ENCODE measurements at regions not wholly inside any gene's neighbourhood (a gene's known extent, or its start where the extent isn't known, plus 50 kb on each side); places are given as distances from the start of the nearest gene placed in this dataset.
"Not testable (repeated sequence)": the region's sequence is repeated elsewhere in the genome, so short reads cannot be mapped to it uniquely, and the experiment has no call there.

DNA sequence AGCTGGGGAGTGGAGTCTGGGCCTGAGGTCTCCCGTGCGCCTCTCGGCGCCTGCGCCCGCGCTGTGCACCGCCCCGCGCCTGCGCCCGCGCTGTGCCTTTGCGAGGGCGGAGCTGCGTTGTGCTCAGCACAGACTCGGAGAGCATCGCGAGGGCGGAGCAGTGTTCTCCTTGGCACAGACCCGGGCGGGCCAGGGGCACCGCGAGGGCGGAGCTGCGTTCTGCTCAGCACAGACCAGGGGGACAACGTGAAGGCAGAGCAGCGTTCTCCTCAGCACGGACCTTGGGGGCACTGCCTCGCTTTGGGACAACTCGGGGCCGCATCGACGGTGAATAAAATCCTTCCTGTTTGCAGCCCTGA, 2968.4 kb downstream of the RPIA start:
- DNase-seq = peak; percentile 54

DNA sequence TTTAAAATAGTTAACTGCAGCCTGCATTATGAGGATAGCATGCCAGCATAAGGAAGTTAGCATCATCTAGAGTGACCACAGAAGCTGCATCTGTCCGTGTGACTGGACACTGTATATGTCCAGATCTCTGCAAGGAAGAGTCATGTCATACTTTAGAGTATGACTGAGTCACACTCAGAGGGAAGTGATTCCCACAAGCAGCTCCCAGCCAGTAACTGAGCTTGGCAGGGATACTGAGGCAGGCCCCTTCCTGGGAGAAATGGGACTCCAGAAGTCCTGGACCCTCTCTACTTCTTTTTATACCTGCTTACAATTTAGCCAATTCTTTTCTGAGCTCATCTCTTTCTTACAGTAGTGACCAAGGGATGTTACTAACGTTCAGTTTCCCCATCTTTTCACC, 2975.9 kb downstream of the RPIA start:
- not testable (repeated sequence) for DNase-seq

DNA sequence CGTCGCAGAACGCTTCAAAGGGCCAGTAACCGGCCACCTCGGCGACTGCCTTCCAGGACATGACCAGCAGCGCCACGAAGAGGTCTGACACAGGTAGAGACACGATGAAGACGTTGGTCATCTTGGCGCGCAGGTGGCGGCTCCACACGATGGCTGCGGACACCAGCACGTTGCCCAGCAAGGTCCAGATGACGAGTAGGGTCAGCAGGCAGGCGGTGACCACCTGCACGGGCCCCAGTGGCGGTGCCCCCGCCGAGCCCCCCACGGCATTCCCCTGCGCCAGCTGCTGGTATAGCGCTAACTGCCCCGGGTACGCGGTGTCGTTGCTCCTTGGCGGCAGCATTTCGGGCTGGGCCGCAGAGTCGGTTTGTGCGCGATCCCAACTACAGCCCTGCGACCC, 2994.1 kb downstream of the RPIA start:
- not testable (repeated sequence) for DNase-seq

DNA sequence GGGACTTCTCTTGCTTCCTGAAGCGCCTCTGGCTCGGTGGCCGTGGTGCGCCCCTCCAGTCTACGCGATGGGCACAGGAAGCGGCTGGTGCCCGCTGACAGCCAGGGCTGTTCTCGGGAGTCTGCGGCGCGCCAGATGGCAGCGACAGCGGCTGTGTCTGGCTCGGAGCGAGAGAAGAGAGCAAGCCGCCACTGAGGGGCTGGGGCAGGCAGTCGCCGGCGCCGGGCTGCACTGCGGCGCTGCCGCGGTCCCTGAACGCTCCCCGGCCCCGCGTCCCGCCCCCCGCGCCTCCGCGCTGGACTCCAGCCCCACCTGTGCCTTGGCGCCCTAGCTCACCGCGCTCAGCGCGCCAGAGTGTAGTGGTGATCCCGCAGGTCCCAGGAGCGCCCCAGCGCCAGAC, 2994.6 kb downstream of the RPIA start:
- DNase-seq = not testable (repeated sequence)

Measured in activated effector memory CD4-positive, alpha-beta T cell treated with anti-CD3 and anti-CD28 coated beads, Interleukin-2, amount 50 U/mL, for 16 hours (primary cell).